Glutamatergic neuron (in vitro differentiated cells): ENCODE measurements at regions not wholly inside any gene's neighbourhood (a gene's known extent, or its start where the extent isn't known, plus 50 kb on each side); places are given as distances from the start of the nearest gene placed in this dataset.

Source experiments
- DNase-seq: peaks from one replicate; pipeline ENCODE4 v3.0.0; 2022
- H3K27ac Mint-ChIP-seq: one replicate; pipeline ENCODE4 v1.8.0; 2020; ENCODE audit warnings: mild to moderate bottlenecking, mixed read lengths, inconsistent platforms; ENCODE audit not compliant: unreplicated experiment
- H3K27me3 Mint-ChIP-seq: one replicate; pipeline ENCODE4 v1.8.0; 2020; ENCODE audit warnings: mild to moderate bottlenecking, moderate library complexity, mixed read lengths, inconsistent platforms; ENCODE audit not compliant: unreplicated experiment
- H3K36me3 Mint-ChIP-seq: one replicate; pipeline ENCODE4 v1.8.0; 2020; ENCODE audit warnings: mild to moderate bottlenecking, mixed read lengths, inconsistent platforms; ENCODE audit not compliant: unreplicated experiment
- H3K4me1 Mint-ChIP-seq: one replicate; pipeline ENCODE4 v1.8.0; 2020; ENCODE audit warnings: mild to moderate bottlenecking, low read depth, mixed read lengths, inconsistent platforms; ENCODE audit not compliant: unreplicated experiment
- H3K4me3 Mint-ChIP-seq: one replicate; pipeline ENCODE4 v1.8.0; 2020; ENCODE audit warnings: mild to moderate bottlenecking, mixed read lengths, inconsistent platforms; ENCODE audit not compliant: unreplicated experiment
- H3K9me3 Mint-ChIP-seq: one replicate; pipeline ENCODE4 v1.8.0; 2020; ENCODE audit warnings: mild to moderate bottlenecking, moderate library complexity, mixed read lengths, inconsistent platforms; ENCODE audit not compliant: unreplicated experiment
- TF ChIP-seq, protein P1 (sequence below): fragments of 200-600 bp; sonication (generic); IDR thresholded peaks from one replicate; pipeline ENCODE4 v1.5.0; 2021; ENCODE audit not compliant: partially characterized antibody, unreplicated experiment

DNA sequence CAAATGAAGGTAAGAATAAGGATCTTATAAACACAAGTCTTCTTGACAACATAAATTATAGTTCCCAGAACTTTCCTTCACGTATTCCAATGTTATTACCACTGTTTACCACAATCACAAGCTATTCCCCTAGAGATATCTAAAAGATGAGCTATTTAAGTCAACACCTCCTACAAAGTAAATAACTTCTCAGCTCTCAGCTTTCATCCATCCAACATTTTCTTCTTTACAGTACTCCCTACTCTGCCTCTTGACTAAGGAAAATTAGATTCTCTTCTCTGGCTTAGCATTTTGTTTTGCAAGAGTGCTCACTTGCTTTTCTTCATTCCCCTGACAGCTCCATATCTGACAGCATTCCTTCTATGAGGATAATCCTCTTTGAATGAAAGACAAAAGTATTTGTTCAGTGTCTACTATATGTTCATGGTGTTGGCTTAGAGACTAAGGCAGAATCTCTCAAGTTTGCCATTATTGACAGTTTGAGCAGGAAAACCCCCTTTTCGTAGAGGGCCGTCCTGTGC is 93.0 kb upstream of the IL6 start:
- Mint-ChIP-seq H3K27me3 (no peaks in the 10 kb centered on the region), H3K27ac (no peak overlapping the region), H3K4me1 (no peaks in the 10 kb centered on the region), H3K9me3 (peaks cover 4% of the 10 kb centered on the region), H3K36me3 (peaks cover 4% of the 10 kb centered on the region), H3K4me3 (no peak overlapping the region)
- no peak for DNase-seq
- TF ChIP-seq, protein P1, sequence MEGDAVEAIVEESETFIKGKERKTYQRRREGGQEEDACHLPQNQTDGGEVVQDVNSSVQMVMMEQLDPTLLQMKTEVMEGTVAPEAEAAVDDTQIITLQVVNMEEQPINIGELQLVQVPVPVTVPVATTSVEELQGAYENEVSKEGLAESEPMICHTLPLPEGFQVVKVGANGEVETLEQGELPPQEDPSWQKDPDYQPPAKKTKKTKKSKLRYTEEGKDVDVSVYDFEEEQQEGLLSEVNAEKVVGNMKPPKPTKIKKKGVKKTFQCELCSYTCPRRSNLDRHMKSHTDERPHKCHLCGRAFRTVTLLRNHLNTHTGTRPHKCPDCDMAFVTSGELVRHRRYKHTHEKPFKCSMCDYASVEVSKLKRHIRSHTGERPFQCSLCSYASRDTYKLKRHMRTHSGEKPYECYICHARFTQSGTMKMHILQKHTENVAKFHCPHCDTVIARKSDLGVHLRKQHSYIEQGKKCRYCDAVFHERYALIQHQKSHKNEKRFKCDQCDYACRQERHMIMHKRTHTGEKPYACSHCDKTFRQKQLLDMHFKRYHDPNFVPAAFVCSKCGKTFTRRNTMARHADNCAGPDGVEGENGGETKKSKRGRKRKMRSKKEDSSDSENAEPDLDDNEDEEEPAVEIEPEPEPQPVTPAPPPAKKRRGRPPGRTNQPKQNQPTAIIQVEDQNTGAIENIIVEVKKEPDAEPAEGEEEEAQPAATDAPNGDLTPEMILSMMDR, result no peak

DNA sequence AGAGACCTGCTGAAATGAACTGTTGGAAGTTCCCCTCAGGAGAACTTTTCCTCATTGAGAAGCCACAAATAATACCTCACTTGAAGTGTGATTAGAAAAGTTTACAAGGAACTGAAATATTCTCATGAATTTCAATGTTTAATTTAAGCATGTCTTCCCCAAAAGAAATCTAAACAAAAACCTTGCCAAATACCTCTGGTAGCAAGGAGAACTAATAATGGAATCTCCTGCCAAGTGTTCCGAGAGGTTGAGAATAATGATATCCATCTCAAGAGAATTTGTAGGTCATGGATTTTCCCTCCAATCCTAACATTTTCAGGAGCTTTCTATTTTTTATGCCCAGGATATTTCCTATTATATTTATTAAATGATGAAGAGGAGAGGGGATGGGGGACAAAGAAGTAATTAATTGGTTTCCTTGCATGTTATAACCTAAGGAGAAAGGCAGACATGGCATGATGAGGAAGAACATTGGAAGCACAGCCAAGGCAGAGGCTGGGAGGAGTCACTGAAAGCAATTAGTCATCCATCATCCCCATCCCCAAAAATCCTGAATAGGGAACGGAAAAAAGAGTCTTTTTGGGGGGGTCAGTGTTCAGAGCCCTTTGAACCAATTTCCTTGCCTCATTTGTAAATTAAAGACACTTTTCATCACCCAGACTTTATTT is 93.6 kb upstream of the IL6 start:
- TF ChIP-seq, protein P1, result no peak
- H3K4me1 Mint-ChIP-seq, result no peaks in the 10 kb centered on the region
- no peak for DNase-seq
- no peak overlapping the region for H3K4me3 Mint-ChIP-seq
- peaks cover 4% of the 10 kb centered on the region for H3K9me3 Mint-ChIP-seq
- no peaks in the 10 kb centered on the region for H3K27me3 Mint-ChIP-seq
- H3K36me3 Mint-ChIP-seq, result peaks cover 4% of the 10 kb centered on the region
- H3K27ac Mint-ChIP-seq, result no peak overlapping the region

DNA sequence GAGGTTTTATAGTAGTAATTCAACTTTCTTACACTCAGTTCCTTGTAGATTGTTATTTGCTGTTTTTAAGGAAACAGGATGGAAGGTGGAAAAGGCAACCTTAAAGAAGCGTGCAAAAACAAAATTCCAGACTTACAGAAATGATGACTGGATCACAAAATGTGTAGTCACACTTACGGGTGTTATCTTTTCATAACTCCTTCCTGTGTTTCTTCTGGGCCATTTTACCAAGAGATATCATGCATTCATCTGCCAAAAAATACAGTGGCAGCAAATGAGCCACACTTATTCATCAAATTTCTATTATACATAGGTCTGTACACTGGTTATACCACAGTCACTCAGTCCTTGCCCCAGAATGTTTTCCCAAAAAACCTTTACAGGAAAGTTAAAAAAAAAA is 94.3 kb upstream of the IL6 start:
- H3K4me3 Mint-ChIP-seq, result no peak overlapping the region

DNA sequence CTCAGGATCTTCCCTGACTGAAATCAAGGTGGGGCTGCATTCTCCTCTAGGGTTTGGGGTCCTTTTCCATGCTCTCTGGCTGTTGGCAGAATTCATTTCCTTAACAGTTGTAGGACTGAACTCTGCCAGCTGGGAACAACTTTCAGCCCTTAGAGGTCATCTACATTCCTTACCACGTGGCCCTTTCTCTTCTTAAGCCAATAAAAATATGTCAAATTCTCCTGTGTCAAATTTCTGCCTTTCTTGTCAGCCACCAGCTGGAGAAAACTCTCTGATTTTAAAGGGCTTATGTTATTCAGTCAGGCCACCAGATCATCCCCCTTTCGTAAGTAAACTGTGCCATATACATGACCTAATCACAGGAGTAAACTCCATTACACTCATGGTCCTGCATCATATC is 95.3 kb upstream of the IL6 start:
- no peaks in the 10 kb centered on the region for H3K27me3 Mint-ChIP-seq
- peaks cover 2% of the 10 kb centered on the region for H3K9me3 Mint-ChIP-seq
- H3K4me3 Mint-ChIP-seq, result no peak overlapping the region
- peaks cover 4% of the 10 kb centered on the region for H3K36me3 Mint-ChIP-seq
- no peak for DNase-seq
- H3K27ac Mint-ChIP-seq, result no peak overlapping the region
- TF ChIP-seq, protein P1, result no peak
- no peaks in the 10 kb centered on the region for H3K4me1 Mint-ChIP-seq

More for the DNA sequence above, 94.3 kb upstream of the IL6 start:
- DNase-seq, result no peak
- H3K9me3 Mint-ChIP-seq, result peaks cover 4% of the 10 kb centered on the region
- peaks cover 4% of the 10 kb centered on the region for H3K36me3 Mint-ChIP-seq
- H3K27ac Mint-ChIP-seq, result no peak overlapping the region
- H3K4me1 Mint-ChIP-seq, result no peaks in the 10 kb centered on the region
- TF ChIP-seq, protein P1, result no peak
- H3K27me3 Mint-ChIP-seq, result no peaks in the 10 kb centered on the region

DNA sequence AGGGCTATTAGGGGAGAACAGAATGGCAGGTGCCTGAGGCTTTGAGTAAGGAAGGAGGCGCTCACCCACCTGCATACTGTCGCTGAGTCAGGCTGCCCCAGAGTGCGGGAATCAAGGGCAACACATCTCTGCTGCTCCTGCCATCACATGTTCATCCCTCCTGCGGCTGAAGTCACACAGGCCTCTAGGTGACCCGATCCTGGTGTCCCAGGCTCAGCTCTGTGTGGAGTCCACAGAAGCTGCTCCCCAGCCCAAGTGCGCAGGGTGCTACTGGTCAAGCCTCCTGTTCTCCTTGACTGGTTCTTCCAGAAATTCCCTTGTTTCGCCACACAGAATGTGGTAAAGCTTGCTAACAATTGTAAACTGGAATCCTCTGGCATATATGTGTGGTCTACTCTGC is 96.9 kb upstream of the IL6 start:
- Mint-ChIP-seq H3K4me1 (no peaks in the 10 kb centered on the region), H3K9me3 (no peaks in the 10 kb centered on the region), H3K27ac (no peak overlapping the region), H3K27me3 (no peaks in the 10 kb centered on the region), H3K4me3 (no peak overlapping the region), H3K36me3 (peaks cover 4% of the 10 kb centered on the region)
- TF ChIP-seq, protein P1, result no peak
- no peak for DNase-seq
